BLaER1 treated with 17β-estradiol and CSF1 and Interleukin-3, amounts not matched to agents 10 nM and 100 nM (cell line): ENCODE measurements at regions not wholly inside any gene's neighbourhood (a gene's known extent, or its start where the extent isn't known, plus 50 kb on each side); places are given as distances from the start of the nearest gene placed in this dataset.

Experiments
- H3K27ac ChIP-seq, 11 experiments: shearing (Covaris generic); formaldehyde crosslinking; 2 replicates each; pipeline ENCODE4 v1.8.1; 2022
- H3K27me3 ChIP-seq, 11 experiments: shearing (Covaris generic); formaldehyde crosslinking; 2 replicates each; pipeline ENCODE4 v1.8.1; 2022
- H3K36me3 ChIP-seq, 11 experiments: shearing (Covaris generic); formaldehyde crosslinking; 2 replicates each; pipeline ENCODE4 v1.8.1; 2022
- H3K4me1 ChIP-seq, 10 experiments: shearing (Covaris generic); formaldehyde crosslinking; 2 replicates each; pipeline ENCODE4 v1.8.1; 2022
- H3K4me2 ChIP-seq, 11 experiments: shearing (Covaris generic); formaldehyde crosslinking; 2 replicates each; pipeline ENCODE4 v1.8.1; 2022
- H3K4me3 ChIP-seq, 10 experiments: shearing (Covaris generic); formaldehyde crosslinking; 2 replicates each; pipeline ENCODE4 v1.8.1; 2022
- H3K9ac ChIP-seq, 11 experiments: shearing (Covaris generic); formaldehyde crosslinking; 2 replicates each; pipeline ENCODE4 v1.8.1; 2022
- H3K9me3 ChIP-seq, 11 experiments: shearing (Covaris generic); formaldehyde crosslinking; replicated peaks in 1 of 11; 2 replicates each; pipeline ENCODE4 v1.8.1; 2022
- H4K20me1 ChIP-seq, 11 experiments: shearing (Covaris generic); formaldehyde crosslinking; 2 replicates each; pipeline ENCODE4 v1.8.1; 2022
- Cebpa-rat ChIP-seq, 11 experiments: shearing (Covaris generic); IDR thresholded peaks; 2 replicates each; pipeline ENCODE4 v1.8.1; 2022

DNA sequence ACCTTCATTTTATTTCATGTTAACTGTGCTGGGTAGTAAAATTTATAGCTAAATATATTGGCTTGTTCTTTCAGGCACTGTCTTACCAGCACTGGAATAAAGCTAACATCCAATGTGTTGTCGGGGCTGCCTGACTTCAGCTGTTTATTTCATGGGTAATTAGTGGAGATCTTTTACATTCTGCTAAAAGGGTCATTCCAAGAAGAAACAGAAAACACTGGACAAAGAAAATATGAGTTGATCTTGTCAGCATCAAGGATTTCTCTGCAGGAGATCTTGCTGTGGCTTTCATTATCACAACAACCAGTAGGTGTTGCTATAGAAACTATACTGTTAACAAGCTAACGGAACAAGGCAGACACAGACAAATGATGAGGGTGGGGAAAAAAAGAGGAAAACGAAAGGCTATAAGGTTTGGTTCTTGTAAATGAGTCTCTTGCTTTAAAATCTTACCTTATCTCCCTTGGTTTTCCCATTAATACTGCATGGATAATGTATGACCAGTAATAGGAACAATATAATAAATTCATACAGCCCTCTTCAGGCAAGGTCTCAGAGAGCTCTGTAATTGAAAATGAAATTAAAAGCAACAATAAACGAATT lies 206.8 kb downstream of the SIM1 start:
- TF ChIP-seq Cebpa-rat (IDR thresholded peaks at IDR 0.05): no peak
- H3K4me1 ChIP-seq: no peaks in the 10 kb centered on the region; a peak in 1 of 20 replicates
- H3K4me3 ChIP-seq: no peak overlapping the region
- no peaks in the 10 kb centered on the region for H3K36me3 ChIP-seq
- H4K20me1 ChIP-seq: no peaks in the 10 kb centered on the region
- peak overlapping the region in 1 of 11 experiments; percentile 34; a peak in 1 of 22 replicates for H3K27ac ChIP-seq
- no peaks in the 10 kb centered on the region for H3K27me3 ChIP-seq
- H3K9me3 ChIP-seq: no peaks in the 10 kb centered on the region
- H3K4me2 ChIP-seq: peak overlapping the region in 2 of 11 experiments; percentile 0 to 45; a peak in 3 of 22 replicates
- H3K9ac ChIP-seq: no peak overlapping the region

DNA sequence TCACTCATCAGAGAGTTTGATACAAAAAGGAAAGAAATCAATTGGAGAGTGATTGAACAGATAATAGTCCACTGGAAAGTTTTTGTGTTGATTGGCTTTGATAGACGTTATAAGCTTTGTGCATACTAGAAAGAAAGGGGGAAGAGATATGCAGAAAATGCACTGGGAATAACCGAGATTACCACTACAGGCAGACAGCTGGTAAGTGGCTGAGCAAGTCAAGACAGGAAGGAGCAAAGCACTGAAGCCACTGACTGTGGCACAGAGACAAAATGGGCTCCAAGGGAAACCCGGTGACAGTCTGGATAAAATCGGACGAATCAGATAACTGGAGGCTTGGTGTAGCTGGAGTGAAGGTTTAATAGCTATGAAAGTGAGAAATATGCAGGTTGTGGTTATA lies 209.0 kb downstream of the SIM1 start:
- Histone ChIP-seq H3K9me3 (no peaks in the 10 kb centered on the region), H3K36me3 (no peaks in the 10 kb centered on the region), H3K4me2 (no peak overlapping the region), H3K4me3 (no peak overlapping the region), H3K4me1 (no peaks in the 10 kb centered on the region; a peak in 1 of 20 replicates), H3K27ac (no peak overlapping the region), H4K20me1 (no peaks in the 10 kb centered on the region), H3K9ac (no peak overlapping the region), H3K27me3 (no peaks in the 10 kb centered on the region)
- no peak for TF ChIP-seq Cebpa-rat (IDR thresholded peaks at IDR 0.05)

DNA sequence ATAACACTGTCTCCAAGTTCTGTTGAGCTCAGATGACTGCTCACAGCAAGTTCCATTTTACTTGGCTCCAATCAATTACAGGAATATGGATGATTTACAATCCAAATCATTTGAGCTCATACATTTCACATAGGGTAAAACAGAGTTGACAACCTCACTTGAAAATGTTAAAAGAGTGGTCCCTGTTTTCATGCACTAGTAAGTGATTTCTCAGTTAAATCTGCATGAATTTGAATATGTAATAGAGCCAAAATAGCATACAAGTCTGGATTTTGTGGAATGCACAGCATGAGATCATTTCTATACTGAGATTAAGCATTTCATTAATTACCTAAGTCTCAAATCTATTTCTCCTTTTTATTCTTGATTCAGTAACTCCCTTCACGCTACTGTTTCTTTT lies 217.6 kb downstream of the SIM1 start:
- Histone ChIP-seq H3K4me2 (no peak overlapping the region), H3K9ac (no peak overlapping the region)

DNA sequence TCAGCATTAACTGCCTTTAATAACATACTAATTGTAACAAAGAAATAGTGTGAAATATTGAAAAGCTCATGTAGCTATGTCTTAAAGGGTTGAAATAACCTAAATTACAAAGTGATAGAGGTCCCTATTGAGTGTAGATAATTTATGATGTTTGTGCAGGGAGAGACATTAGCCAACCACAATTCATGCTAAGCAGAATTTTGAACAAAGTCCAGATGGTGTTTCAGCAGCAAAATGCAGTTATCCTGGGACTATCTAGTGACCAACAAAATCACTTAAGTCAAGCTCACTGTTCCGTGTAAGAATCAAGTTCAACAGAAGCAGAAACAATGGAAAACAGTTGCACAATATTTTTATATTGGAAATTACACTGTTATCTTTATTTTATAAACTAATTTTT lies 218.5 kb downstream of the SIM1 start:
- Histone ChIP-seq H4K20me1 (no peaks in the 10 kb centered on the region), H3K4me1 (no peaks in the 10 kb centered on the region)
- no peak for TF ChIP-seq Cebpa-rat (IDR thresholded peaks at IDR 0.05)

More for the DNA sequence above, 217.6 kb downstream of the SIM1 start:
- Histone ChIP-seq H4K20me1 (no peaks in the 10 kb centered on the region), H3K27me3 (no peaks in the 10 kb centered on the region), H3K27ac (no peak overlapping the region), H3K4me1 (no peaks in the 10 kb centered on the region), H3K4me3 (no peak overlapping the region), H3K36me3 (no peaks in the 10 kb centered on the region), H3K9me3 (no peaks in the 10 kb centered on the region)
- TF ChIP-seq Cebpa-rat (IDR thresholded peaks at IDR 0.05): no peak

DNA sequence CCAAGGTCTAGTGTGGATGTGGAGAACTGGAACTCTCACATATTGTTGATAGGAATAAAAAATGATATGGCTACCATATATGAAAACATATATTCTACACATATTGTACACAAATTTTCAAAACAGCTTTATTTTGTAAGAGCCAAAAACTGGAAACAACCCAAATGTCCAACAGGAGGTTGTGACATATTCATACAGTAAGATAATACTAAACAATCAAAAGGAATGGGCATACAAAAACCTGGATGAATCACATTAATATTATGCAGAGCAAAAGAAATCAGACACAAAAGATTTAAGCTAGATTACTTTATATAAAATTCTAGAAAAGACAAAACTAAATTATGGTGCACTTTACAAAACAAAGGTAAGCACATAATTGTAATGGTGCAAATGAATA lies 223.9 kb downstream of the SIM1 start:
- H3K4me3 ChIP-seq: no peak overlapping the region
- no peak overlapping the region for H3K9ac ChIP-seq
- no peaks in the 10 kb centered on the region for H3K9me3 ChIP-seq
- H3K36me3 ChIP-seq: no peaks in the 10 kb centered on the region
- TF ChIP-seq Cebpa-rat (IDR thresholded peaks at IDR 0.05): no peak
- H3K27ac ChIP-seq: no peak overlapping the region
- H3K4me1 ChIP-seq: no peaks in the 10 kb centered on the region
- H3K27me3 ChIP-seq: no peaks in the 10 kb centered on the region
- H4K20me1 ChIP-seq: no peaks in the 10 kb centered on the region
- H3K4me2 ChIP-seq: no peak overlapping the region

More for the DNA sequence above, 218.5 kb downstream of the SIM1 start:
- Histone ChIP-seq H3K9ac (no peak overlapping the region), H3K9me3 (no peaks in the 10 kb centered on the region), H3K27ac (no peak overlapping the region), H3K4me3 (no peak overlapping the region), H3K36me3 (no peaks in the 10 kb centered on the region), H3K4me2 (no peak overlapping the region), H3K27me3 (no peaks in the 10 kb centered on the region)

DNA sequence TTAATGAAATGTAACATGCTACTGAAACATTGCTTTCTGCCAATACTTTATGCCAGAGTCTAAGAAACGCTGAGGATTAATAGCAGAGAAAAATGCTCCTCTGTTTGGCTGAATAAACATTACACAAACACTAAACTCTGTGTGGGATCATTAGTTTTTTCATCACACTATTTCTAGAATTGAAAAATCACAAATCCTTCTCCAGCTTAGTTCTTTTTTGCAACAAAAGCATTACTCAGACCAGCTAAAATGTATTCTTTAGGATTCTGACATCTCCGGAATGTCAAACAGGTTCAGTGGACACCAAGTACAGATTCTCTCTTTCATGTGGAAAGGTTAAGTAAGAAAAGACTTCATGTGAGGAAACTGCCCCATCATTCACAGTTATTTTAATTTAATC lies 226.9 kb downstream of the SIM1 start:
- H3K9me3 ChIP-seq: no peaks in the 10 kb centered on the region
- H3K27me3 ChIP-seq: no peaks in the 10 kb centered on the region
- H4K20me1 ChIP-seq: no peaks in the 10 kb centered on the region
- H3K4me2 ChIP-seq: no peak overlapping the region
- H3K36me3 ChIP-seq: no peaks in the 10 kb centered on the region
- H3K4me1 ChIP-seq: no peaks in the 10 kb centered on the region
- H3K4me3 ChIP-seq: no peak overlapping the region
- H3K27ac ChIP-seq: no peak overlapping the region
- H3K9ac ChIP-seq: no peak overlapping the region
- TF ChIP-seq Cebpa-rat (IDR thresholded peaks at IDR 0.05): no peak

- H4K20me1 ChIP-seq: no peaks in the 10 kb centered on the region
- H3K9ac ChIP-seq: no peak overlapping the region
- H3K4me2 ChIP-seq: no peak overlapping the region
- TF ChIP-seq Cebpa-rat (IDR thresholded peaks at IDR 0.05): no peak
- no peaks in the 10 kb centered on the region for H3K27me3 ChIP-seq
- H3K4me3 ChIP-seq: no peak overlapping the region
- no peaks in the 10 kb centered on the region for H3K4me1 ChIP-seq
- H3K9me3 ChIP-seq: no peaks in the 10 kb centered on the region
- no peaks in the 10 kb centered on the region for H3K36me3 ChIP-seq
- H3K27ac ChIP-seq: no peak overlapping the region
These were observed 228.3 kb downstream of the SIM1 start for GRCh38 chr6:100236389-100236788.

DNA sequence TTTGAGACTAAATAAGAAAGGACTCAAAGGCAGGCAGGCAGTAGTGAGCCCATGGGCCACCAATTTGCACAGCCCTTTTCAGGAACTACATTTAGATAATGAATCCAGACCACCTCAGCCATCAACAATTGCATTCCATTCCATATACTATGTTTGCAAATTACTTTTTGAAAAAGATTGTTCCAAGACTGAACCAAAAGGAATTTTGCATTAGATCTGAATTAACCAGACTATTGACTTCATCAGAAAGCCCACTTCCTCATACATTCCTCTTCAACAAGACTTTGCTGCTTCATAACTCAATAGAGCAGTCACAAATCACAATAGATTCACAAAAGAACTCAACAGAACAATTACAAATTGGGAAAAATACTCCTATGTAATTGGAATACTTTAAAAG lies 229.1 kb downstream of the SIM1 start:
- no peaks in the 10 kb centered on the region for H3K9me3 ChIP-seq
- no peaks in the 10 kb centered on the region for H3K36me3 ChIP-seq
- no peak overlapping the region for H3K27ac ChIP-seq
- no peaks in the 10 kb centered on the region for H4K20me1 ChIP-seq
- no peak overlapping the region for H3K9ac ChIP-seq
- H3K4me2 ChIP-seq: no peak overlapping the region
- H3K27me3 ChIP-seq: no peaks in the 10 kb centered on the region
- H3K4me3 ChIP-seq: no peak overlapping the region
- H3K4me1 ChIP-seq: no peaks in the 10 kb centered on the region
- no peak for TF ChIP-seq Cebpa-rat (IDR thresholded peaks at IDR 0.05)

GRCh38 chr6:100234625-100235024 lies 230.1 kb downstream of the SIM1 start:
- Histone ChIP-seq H3K36me3 (no peaks in the 10 kb centered on the region), H3K9me3 (no peaks in the 10 kb centered on the region), H4K20me1 (no peaks in the 10 kb centered on the region), H3K4me3 (no peak overlapping the region), H3K4me2 (no peak overlapping the region), H3K9ac (no peak overlapping the region), H3K4me1 (no peaks in the 10 kb centered on the region), H3K27me3 (no peaks in the 10 kb centered on the region), H3K27ac (no peak overlapping the region)
- TF ChIP-seq Cebpa-rat (IDR thresholded peaks at IDR 0.05): no peak

GRCh38 chr6:100232781-100233573 lies 231.7 kb downstream of the SIM1 start:
- no peak overlapping the region for H3K9ac ChIP-seq
- no peak overlapping the region for H3K27ac ChIP-seq
- H4K20me1 ChIP-seq: no peaks in the 10 kb centered on the region

More at GRCh38 chr6:100232781-100233573, 231.7 kb downstream of the SIM1 start:
- H3K9me3 ChIP-seq: no peaks in the 10 kb centered on the region
- no peak overlapping the region for H3K4me2 ChIP-seq
- H3K27me3 ChIP-seq: no peaks in the 10 kb centered on the region
- no peak for TF ChIP-seq Cebpa-rat (IDR thresholded peaks at IDR 0.05)
- peaks cover 5 to 13% (median 11%) of the 10 kb centered on the region in 10 experiments; a peak in 13 of 20 replicates for H3K4me1 ChIP-seq
- H3K36me3 ChIP-seq: no peaks in the 10 kb centered on the region
- H3K4me3 ChIP-seq: no peak overlapping the region
